GM18499 (cell line): ENCODE measurements at regions not wholly inside any gene's neighbourhood (a gene's known extent, or its start where the extent isn't known, plus 50 kb on each side); places are given as distances from the start of the nearest gene placed in this dataset.

Experiments
- ATAC-seq: cut with Tn5 transposase; IDR thresholded peaks from one replicate; pipeline ENCODE4 v1.9.1; 2021; ENCODE audit warnings: moderate number of reproducible peaks; ENCODE audit not compliant: insufficient read depth, unreplicated experiment

DNA sequence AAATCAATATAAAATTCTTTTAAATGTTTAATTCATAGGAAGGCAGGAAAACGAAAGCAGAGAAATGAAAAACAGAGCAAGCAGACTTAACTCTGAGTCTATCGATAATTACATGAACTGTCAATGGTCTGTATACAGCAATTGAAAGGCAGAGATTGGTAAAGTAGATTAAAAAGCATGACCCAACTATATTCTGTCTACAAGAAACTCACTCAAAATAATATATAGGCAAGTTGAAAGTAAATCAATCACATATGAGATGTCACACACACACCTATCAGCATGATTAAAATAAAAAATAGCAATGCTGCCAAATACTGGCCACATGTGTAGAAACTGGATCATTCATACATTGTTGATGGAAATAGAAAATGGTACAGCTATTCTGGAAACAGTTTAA lies 136.4 kb upstream of the CYP1B1 start:
- ATAC-seq = no peak

DNA sequence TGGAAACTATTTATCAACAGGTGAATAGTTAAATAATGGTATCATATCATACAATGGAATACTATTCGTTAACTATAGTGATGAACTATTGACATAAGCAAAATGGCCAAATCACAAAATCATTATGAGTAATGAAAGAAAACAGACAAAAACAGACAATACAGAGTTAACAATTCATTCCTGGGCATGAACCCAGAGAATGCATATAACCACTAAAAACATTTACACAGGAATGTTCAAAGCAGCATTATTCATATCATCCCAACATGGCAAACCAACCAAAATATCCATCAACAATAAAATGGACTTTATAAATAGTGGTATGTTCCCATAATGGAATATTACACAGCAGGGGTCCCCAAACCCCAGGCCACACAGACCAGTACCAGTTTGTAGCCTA lies 131.2 kb upstream of the CYP1B1 start:
- no peak for ATAC-seq

DNA sequence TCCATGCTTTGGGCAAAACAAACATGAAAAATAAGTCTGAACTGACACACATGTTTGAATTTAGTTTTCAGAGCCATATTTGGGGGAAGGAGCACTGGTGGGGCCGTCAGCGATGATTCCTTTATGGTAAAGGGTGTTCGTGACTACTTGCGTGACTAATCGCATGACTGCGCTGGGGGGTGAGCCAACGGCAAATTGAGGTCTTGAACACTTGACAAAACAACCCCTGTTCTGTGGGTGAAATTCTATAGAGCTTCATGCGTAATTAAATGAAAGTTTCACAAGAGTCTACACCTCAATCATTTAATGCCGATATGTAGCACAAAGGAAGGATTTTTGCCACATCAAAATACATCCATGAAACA lies 127.5 kb upstream of the CYP1B1 start:
- no peak for ATAC-seq

DNA sequence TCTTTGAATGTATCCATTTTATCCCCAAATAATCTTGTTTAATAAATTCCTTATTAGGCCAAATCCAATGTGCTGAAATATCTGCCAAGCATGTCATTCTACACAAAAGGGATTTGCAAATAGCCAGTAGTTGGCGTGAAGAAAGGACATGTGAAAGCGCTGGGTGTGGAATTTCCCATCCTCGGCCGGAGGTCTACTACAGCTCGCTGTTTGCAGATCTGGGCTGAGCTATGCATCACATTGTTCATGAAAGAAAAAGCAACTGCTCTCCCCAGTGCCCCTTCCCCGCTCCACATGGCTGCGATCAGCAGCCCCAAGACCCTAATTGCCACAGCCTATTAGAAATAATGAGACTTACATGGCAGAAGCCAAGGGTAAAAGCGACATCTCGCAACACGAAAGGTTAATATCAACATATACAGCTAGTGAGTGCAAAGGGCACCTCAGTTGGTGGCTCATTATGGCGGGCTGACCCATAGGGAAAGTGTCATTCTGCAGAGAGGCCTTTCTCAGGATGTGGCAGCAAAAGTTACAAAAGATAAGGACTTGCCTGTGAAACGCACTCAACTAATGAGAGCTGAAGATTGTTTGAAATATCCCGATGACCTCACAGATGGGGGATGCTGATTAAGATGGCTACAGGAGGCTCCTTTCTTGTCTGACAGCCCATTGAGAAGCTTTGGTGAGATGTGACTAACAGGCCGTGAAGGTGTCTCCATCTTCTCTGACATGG lies 126.9 kb upstream of the CYP1B1 start:
- no peak for ATAC-seq

DNA sequence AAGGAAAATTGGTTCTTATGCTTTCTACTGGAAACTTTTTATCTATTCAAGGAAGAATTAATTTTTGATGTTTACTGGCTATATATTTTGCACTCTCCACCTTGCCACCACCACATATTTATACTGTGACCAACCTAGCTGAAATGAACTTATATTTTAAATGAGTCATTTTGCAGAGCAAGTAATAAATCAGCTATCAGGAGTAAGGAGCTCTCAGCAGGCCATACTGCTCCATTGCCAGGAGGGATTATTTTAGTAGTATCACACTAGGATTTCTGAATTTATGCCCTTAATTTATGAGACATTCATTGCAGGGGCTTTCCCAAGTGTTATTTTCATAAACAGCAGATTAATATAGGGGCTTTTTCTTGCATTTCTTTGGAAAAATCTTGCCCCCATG lies 125.8 kb upstream of the CYP1B1 start:
- ATAC-seq = no peak

DNA sequence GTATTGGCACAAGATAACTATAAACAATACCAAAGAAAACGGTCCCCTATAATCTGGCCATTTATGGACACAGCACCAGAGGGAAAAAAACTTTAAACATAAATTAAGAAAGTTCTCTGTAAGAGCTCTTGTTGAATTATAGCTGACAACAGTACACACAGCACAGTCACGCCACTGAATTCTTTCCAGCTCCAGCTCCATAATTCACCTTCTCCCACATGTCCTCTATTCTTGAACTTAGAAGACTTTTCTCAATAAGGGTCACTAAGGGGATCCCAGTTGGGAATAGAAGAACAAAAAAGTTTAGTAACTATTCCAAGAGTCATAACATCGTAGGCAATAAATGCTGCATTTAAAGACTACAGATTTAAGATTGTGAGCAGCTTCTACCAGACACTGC lies 124.6 kb upstream of the CYP1B1 start:
- no peak for ATAC-seq

DNA sequence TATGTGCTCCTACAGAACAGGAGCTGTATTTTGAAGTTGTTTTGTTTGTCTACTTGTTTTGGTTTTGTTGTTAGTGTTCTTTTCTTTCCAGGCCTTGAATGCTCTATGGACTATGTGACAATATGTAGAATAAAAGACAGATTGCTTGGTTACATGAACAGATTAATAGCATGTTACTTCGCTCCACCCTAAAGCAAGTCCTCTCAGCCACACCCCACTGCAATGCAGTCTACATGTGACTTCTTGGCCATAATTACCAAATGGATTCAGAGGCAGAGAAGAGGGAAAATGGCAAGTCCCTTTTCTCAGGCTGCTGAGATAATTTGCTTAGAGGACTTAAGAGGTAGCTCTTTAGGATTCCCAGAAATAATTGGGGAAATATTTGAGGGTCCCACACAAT lies 123.2 kb upstream of the CYP1B1 start:
- ATAC-seq = no peak

DNA sequence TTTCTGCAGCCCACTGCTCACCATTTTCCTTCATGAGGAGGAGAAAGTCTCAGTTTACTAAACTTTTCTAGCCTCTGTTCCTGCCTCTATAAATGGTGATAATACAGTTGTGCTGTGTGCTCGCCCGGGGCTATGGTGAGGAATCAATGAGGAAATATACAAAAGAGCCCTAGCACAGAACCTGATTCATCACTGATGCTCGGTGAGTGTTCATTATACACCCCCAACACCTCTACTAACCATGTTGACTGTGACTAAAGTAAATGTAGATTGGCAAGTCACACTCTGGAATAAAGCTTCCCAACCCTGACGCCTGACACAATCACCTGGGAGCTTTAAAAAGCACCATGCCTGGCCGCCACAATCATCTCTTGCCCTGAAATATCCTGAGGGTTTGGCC lies 118.8 kb upstream of the CYP1B1 start:
- ATAC-seq = no peak

DNA sequence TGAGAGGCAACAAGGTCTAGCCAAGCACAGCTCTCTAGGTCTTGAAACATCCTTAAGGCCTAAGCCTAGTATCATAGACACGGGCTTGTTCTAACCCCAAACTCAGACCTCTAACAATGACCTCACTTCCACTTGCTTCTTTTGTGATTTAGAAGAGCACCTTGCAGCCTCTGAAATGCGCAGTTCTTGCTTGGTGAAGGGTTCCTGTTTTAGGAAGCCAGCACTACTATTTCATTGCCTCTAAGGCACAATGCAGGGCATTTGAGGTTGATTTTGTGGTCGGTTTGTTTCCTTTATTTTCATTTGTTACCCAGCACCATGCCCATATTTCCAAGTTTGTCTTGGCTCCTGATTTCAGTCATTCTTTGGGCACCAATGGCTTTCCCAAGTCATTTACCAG lies 117.0 kb upstream of the CYP1B1 start:
- no peak for ATAC-seq

DNA sequence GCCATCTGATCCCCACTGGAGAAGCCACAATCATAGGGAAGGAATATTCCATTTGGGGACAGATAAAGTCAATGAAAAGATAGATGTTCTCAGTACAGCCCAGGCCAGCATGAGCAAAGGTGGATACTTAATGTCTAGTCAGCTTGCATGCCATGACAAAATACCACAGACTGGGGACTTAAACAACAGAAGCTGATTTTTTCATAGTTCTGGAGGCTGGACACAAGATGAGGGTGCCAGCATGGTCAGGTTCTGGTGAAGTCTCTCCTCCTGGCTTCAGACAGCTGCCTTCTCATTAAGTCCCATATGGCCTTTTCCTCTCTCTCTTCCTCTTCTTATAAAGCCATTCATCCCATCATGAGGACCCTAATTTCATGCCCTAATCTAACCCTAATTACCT lies 116.1 kb upstream of the CYP1B1 start:
- no peak for ATAC-seq

DNA sequence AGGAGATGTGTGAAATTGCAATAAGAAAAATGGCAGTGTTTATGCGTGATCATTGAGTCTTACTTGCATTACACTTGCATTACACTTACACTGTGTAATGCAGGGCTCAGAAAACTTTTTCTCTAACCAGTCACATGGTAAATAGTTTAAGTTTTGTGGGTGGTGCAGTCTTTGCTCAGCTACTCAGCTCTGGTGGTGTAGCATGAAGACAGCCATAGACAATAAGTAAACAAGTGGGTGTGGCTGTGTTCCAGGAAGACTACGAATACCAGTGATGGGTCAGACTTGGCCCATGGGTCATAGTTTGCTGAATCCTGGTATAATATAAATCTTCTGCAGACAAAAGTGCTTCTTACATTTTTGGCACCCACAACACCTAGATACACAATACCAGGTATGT lies 115.6 kb upstream of the CYP1B1 start:
- ATAC-seq = no peak

DNA sequence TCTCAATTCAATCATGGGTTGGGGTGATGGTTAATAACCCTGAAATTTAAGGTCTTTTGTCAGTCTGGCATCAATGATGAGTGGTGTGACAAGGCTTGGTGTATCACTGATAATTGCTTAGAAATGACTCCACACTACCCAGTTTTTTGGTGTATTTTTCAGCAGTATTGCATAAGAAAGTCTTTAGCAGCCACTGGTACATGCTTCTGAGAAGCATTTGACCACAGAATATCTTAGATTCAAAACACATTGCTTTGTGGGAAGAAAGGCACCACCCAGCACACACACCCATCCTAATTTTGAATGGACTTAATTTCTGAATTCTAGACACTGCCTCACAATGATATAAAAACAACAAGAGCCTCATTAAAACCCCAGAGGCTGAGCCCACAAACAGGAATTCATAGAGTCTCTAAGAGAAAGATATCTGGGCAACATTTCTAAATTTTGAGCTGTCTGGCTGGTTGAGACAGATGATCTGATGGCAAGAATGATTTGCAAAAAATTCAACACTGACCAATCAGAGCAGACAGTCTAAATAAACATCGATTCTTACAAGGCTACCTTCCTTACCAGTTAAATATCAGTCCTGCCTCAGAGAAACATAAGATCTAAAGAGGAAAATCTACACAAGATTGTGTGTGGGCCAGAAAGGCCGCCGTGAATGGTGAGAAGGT lies 114.7 kb upstream of the CYP1B1 start:
- no peak for ATAC-seq

DNA sequence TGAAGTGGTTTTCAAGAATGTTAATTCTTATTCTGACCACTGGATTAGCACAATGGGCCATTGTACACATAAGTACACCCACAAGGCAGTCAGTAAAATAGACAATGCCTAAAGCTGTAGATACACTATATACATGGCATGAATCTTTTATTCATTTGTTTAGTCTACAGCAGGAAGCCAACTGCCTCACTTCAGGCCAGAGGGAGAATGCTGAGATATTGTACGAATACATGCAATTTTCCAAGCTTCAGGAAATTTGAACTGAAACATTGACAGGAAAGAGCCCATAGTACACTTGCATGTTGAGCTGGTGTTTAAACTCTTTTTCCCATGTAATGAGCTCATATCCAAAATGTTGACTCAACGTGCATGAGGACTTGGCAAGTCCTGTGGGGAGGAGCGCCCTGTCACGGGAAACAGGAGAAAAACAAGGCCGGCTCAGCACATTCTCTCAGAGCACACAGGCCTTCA lies 111.6 kb upstream of the CYP1B1 start:
- no peak for ATAC-seq

DNA sequence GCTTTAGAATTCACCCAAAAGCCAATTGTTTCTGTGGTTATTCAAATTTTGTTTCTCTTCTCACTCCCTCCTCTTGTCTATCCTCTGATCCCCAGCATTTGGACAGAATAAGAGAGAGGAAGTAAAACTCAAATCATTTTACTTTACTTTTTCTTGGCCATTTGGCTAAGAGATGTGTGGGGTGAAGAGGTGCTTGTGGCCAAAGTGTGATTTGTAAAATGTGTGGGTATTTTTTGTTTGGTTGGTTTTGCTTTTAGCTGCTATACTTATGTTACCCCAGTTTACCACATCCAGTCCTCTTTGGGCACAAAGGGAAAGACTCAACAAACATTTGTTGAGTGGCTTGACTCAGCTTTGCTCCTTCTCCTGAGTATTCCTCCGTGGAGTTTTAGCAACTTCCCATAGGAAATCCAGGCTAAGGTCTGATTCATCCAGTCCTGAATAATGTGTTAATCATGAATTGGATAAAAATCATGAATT lies 109.1 kb upstream of the CYP1B1 start:
- peak; percentile 98 for ATAC-seq

DNA sequence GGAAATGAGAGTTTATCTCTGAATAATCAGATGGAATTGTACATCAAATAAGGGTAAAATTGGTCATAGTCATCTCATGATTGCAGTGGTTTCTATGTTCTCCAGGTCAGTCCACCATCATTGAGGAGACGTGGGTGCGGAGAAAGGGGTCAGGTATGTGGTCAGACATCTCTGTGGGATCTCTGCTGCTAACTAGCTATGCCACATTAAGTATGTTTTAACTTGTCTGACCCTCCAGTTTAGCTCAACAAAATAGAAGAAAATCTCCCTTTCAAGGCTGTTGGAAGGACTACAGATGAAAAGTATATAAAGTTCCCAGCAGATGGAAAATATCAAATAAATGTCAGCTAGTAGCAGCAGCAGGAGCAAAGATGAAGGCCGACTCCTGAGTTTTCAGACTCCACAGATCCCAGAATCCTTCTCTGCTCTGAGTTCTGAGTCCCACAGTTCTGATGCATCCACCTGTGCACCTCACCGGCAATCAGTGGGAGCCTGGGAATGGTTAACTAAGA lies 106.6 kb upstream of the CYP1B1 start:
- no peak for ATAC-seq

DNA sequence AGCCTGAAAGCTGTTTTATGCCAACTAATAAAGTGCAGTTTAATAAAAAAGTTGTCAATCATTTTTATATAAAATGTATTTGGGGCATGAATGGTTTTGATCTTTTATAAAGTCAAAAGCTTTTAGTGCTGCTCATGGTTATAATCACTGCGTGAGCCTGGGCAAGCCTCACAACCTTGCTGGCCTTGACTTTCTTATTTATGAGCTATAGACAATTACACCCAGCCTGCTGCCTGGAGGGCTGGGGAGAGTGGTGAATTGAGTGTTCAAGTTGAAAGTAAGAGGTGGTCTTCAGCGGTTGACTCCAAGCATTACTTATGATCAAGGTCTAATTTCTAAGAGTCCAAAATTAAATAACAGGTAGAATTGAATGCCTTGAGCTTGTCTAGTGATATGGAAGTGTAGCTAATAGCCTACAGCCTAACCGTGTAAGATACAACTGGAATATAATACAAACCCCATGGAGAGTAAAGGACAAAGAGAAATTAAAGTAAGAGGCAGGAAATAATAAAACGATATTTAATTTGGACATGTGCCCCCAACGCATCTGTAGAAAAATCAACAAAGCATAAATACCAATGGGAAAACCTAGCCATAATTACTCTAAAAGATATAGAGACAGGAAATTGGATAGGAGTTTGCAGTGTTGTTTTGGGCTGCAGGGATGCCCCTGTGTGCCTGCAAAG lies 106.0 kb upstream of the CYP1B1 start:
- no peak for ATAC-seq

DNA sequence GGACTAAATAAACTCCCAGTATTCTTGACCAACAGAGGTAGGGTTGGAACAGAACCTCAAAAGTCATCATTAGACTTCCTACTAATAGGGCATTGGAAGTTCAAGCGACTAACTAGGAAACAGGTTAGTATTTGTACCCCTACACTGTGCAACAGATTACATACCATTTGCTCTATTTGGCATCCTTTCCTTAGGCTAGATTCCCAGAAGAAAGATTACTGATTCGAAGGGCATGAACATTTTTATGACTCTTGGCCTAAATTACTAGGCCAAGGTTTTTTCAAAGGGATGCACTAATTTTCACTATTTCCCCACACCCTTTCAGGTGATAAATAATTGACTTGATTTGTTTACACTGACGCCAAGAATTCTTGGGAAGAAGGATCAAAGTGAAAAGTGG lies 104.8 kb upstream of the CYP1B1 start:
- ATAC-seq = no peak

DNA sequence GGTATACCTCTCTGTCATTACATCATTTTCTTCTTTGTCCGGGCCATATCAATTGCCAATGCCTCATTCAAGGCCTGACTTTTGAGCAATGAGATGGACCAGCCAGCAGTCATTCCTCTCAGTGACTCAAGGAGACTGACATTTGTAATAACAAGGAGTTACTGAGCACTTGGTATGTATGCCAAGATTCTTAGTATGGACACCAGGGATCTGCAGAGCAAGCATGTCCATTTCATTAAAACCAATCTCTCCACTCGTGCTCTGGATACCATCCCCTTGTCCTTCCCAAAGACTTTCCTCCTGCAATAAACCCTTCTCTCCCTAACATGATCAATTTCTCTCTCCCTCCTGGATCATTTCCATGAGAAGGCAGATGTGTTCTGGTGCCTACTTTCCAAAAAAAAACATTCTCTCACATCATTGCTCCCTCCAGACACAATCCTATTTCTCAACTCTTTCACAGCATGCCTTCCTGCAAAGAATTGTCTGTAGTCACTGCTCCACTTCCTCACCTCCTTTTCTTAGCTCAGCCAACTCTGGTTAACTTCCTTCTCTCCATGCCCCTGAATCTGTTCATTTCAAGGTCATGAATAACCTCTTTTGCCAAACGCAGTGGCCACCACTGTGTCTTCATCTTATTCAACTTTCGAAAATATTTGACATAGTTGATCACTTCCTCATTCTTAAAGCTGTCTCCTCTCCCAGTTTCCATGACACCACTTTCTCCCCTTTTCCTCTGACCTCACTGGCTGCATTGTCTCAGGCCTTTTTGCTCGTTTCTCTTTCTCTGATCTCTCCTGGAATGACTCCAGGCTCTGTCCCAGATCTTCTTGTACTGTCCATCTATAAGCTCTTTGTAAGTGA lies 102.8 kb upstream of the CYP1B1 start:
- ATAC-seq = no peak

DNA sequence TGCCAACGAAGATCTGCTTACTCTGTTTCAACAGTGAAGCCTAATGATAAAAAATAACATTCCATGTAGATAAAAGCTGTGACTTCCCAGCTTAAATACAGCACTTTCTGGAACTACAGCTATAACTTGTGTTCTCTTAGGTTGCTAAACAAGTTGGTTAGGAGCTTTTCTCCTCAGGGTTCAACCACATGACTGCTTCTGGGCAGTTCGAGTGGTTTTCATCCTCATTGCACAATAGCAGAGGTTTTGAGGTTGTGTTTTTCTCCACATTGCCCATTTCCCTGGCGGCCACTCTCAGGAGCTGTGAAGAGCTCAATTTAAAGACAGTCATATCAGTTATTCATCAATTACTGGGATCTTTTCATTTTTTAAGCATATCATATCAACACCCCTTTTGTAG lies 102.2 kb upstream of the CYP1B1 start:
- no peak for ATAC-seq

DNA sequence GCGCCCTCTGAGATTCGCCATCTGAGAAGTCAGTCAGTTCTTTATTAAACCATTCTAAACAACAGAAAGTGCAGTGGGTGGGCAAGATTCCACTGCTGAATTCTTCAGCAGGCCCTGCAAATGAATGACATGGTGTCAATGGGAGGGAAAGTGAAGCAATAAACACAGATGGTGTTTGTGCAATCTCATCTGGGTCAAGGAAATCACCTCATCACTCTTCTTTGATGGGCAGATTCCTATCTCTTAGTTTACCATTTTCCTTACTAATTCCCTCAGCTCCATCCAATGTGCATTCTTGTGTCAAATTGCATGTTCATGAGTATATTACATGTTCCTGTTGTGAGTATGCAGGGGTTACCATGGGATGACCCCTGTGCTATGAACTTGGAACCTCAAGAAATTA lies 100.7 kb upstream of the CYP1B1 start:
- no peak for ATAC-seq
